ENCODE measurements at regions not wholly inside any gene's neighbourhood (a gene's known extent, or its start where the extent isn't known, plus 50 kb on each side); places are given as distances from the start of the nearest gene placed in this dataset.

- DNase-seq: no peak
- no peaks in the 10 kb centered on the region for H3K4me1 ChIP-seq
- H3K4me3 ChIP-seq: no peak overlapping the region
- H3K27ac ChIP-seq: no peak overlapping the region
- TF ChIP-seq CTCF (IDR thresholded peaks at IDR 0.05): no peak
- TF ChIP-seq POLR2A (IDR thresholded peaks at IDR 0.05): no peak
- H3K27me3 ChIP-seq: no peaks in the 10 kb centered on the region
- intact Hi-C loops (cut with DNase I): no loop called here
- H3K9me3 ChIP-seq: no peaks in the 10 kb centered on the region
- WGBS, 2 donors: 62 to 65% methylated on average over 4 of the region's 4 CpGs
- H3K36me3 ChIP-seq: no peaks in the 10 kb centered on the region
Measured at GRCh38 chr11:33560729-33561128, 139.9 kb downstream of the C11orf91 start.

DNA sequence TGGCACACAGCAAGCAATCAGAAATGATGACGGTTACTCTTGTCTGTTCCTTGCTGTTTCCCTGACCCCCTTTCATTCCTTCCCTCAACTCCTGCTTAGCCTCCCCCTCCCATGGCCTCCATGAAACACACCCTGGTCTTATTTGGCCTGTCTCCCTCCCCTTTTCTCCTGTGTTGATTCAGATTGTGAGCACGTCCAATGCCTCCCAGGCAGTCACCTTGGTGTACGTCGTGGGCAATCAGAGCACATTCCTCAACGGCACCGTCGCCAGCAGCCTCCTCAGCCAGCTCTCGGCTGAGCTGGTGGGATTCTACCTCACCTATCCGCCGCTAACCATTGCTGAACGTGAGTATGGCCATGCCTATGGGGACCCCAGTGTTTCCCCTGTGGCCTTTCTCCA, 141.1 kb downstream of the C11orf91 start:
- Histone ChIP-seq H3K9me3 (no peaks in the 10 kb centered on the region), H3K4me3 (no peak overlapping the region), H3K27ac (no peak overlapping the region), H3K4me1 (no peaks in the 10 kb centered on the region), H3K36me3 (no peaks in the 10 kb centered on the region), H3K27me3 (peaks cover 0 to 4% (median 0%) of the 10 kb centered on the region in 4 donors)
- no peak for DNase-seq
- no peak for TF ChIP-seq POLR2A (IDR thresholded peaks at IDR 0.05)
- TF ChIP-seq CTCF (IDR thresholded peaks at IDR 0.05): no peak
- intact Hi-C loops (cut with DNase I): no loop called here
- whole genome bisulfite sequencing, 2 donors: 65 to 78% methylated on average over 11 of the region's 11 CpGs

GRCh38 chr11:33558097-33558496, 142.5 kb downstream of the C11orf91 start:
- no peak overlapping the region for H3K4me3 ChIP-seq
- no peak for DNase-seq
- intact Hi-C loops (cut with DNase I): no loop called here
- peaks cover 0 to 4% (median 0%) of the 10 kb centered on the region in 4 donors for H3K27me3 ChIP-seq
- no peaks in the 10 kb centered on the region for H3K36me3 ChIP-seq
- 80 to 86% methylated on average over 3 to 7 of the region's 7 CpGs for WGBS, 2 donors
- H3K9me3 ChIP-seq: no peaks in the 10 kb centered on the region
- no peaks in the 10 kb centered on the region for H3K4me1 ChIP-seq
- TF ChIP-seq CTCF (IDR thresholded peaks at IDR 0.05): no peak
- TF ChIP-seq POLR2A (IDR thresholded peaks at IDR 0.05): no peak
- H3K27ac ChIP-seq: no peak overlapping the region

DNA sequence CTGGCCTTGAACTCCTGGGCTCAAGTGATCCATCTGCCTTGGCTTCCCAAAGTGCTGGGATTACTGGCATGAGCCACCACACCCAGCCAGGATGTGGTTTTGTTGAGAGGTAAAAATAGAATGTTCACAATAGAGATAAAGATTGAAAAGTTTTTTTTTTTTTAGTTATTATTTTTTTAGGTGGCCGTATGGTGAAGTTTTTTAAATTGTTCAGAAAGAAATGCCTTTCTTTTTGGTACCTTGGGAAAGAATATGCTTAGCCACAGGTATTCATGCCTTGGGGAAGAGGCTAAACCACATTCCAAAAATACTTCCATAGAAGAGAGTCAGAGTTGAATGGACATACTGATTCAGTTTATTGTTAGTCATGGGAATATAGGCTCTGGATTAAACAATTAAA, 143.4 kb downstream of the C11orf91 start:
- Histone ChIP-seq H3K36me3 (no peaks in the 10 kb centered on the region), H3K4me1 (no peaks in the 10 kb centered on the region), H3K4me3 (no peak overlapping the region), H3K27ac (no peak overlapping the region), H3K27me3 (peaks cover 0 to 8% (median 0%) of the 10 kb centered on the region in 4 donors), H3K9me3 (no peaks in the 10 kb centered on the region)
- WGBS, 2 donors: 13 to 25% methylated on average over 1 of the region's 1 CpG
- no peak for TF ChIP-seq CTCF (IDR thresholded peaks at IDR 0.05)
- no peak for TF ChIP-seq POLR2A (IDR thresholded peaks at IDR 0.05)
- DNase-seq: no peak
- intact Hi-C loops (cut with DNase I): no loop called here

GRCh38 chr11:33554219-33554618, 146.4 kb downstream of the C11orf91 start:
- Histone ChIP-seq H3K4me3 (no peak overlapping the region), H3K9me3 (no peaks in the 10 kb centered on the region), H3K27me3 (peaks cover 0 to 20% (median 0%) of the 10 kb centered on the region in 4 donors), H3K36me3 (no peaks in the 10 kb centered on the region), H3K4me1 (no peaks in the 10 kb centered on the region), H3K27ac (no peak overlapping the region)
- no peak for DNase-seq
- TF ChIP-seq POLR2A (IDR thresholded peaks at IDR 0.05): no peak
- no peak for TF ChIP-seq CTCF (IDR thresholded peaks at IDR 0.05)
- 74 to 88% methylated on average over 7 of the region's 7 CpGs for WGBS, 2 donors
- intact Hi-C loops (cut with DNase I): no loop called here
